H1 (cell line): ENCODE measurements at regions not wholly inside any gene's neighbourhood (a gene's known extent, or its start where the extent isn't known, plus 50 kb on each side); places are given as distances from the start of the nearest gene placed in this dataset.

Source experiments
- CTCF ChIA-PET: fragments of 300-600 bp; sonication (Branson Sonifier 250); formaldehyde crosslinking; loops from one replicate; lab custom pipeline; 2021; ENCODE audit not compliant: partially characterized antibody; lab: Charles Lee
- POLR2A ChIA-PET: fragments of 300-600 bp; sonication (Branson Sonifier 250); formaldehyde crosslinking; loops from one replicate; lab custom pipeline; 2021; ENCODE audit warnings: inconsistent platforms; ENCODE audit not compliant: partially characterized antibody; lab: Charles Lee
- DNase-seq, 2 experiments: peaks; one replicate each; pipeline versions ENCODE4 v3.0.0 to v3.0.0-alpha.2; 2010 to 2022; ENCODE audit warnings: low spot score in 2 of 2, low read depth in 1 of 2, mixed read lengths in 1 of 2
- FAIRE-seq: peaks from 2 replicates; lab custom pipeline; 2011; peaks lifted over from hg19 to GRCh38; lab: Jason Lieb, UNC
- H2AFZ ChIP-seq: 2 replicates; pipeline ENCODE4 v1.8.1; 2012; ENCODE audit warnings: low read length, inconsistent platforms
- H2AK5ac ChIP-seq: 2 replicates; pipeline ENCODE4 v1.6.1; 2013; ENCODE audit warnings: low read depth, low read length
- H2BK120ac ChIP-seq: replicated peaks from 2 replicates; pipeline ENCODE3; 2013; ENCODE audit warnings: low read depth, low read length, inconsistent platforms
- H2BK12ac ChIP-seq: 2 replicates; pipeline ENCODE4 v1.6.1; 2013; ENCODE audit warnings: low read depth, low read length
- H2BK15ac ChIP-seq: 2 replicates; pipeline ENCODE4 v1.6.1; 2013; ENCODE audit warnings: low read length
- H2BK20ac ChIP-seq: 2 replicates; pipeline ENCODE4 v1.6.1; 2013; ENCODE audit warnings: low read length
- H2BK5ac ChIP-seq: 2 replicates; pipeline ENCODE4 v1.6.1; 2013; ENCODE audit warnings: low read depth, low read length
- H3K14ac ChIP-seq: 2 replicates; pipeline ENCODE4 v1.6.1; 2013; ENCODE audit warnings: inconsistent platforms; ENCODE audit not compliant: insufficient read length
- H3K18ac ChIP-seq: 2 replicates; pipeline ENCODE4 v1.6.1; 2013; ENCODE audit warnings: low read length; ENCODE audit errors: extremely low read depth
- H3K23ac ChIP-seq: 2 replicates; pipeline ENCODE4 v1.6.1; 2013; ENCODE audit warnings: inconsistent platforms; ENCODE audit not compliant: insufficient read length
- H3K23me2 ChIP-seq: 2 replicates; pipeline ENCODE4 v1.6.1; 2013; ENCODE audit warnings: low read depth, low read length
- H3K27ac ChIP-seq: 2 replicates; pipeline ENCODE4 v1.6.1; 2011; ENCODE audit warnings: low read depth, low read length, inconsistent platforms
- H3K27me3 ChIP-seq, 4 experiments: replicated peaks in 1 of 4; 1 replicate in 1 of 4; 2 replicates in 3 of 4; pipeline versions ENCODE4 v1.6.1 to v1.8.1; 2011 to 2013; ENCODE audit warnings: low read length in 3 of 4, mild to moderate bottlenecking in 3 of 4, inconsistent platforms in 2 of 4, mixed read lengths in 2 of 4, moderate library complexity in 1 of 4; ENCODE audit not compliant: control insufficient read depth in 3 of 4, insufficient read depth in 3 of 4; ENCODE audit errors: extremely low read depth in 1 of 4
- H3K36me3 ChIP-seq, 4 experiments: 2 replicates each; pipeline versions ENCODE4 v1.6.1 to v1.8.1; 2011 to 2013; ENCODE audit warnings: mild to moderate bottlenecking in 4 of 4, low read length in 3 of 4, moderate library complexity in 2 of 4, control low read depth in 1 of 4, inconsistent platforms in 1 of 4; ENCODE audit not compliant: insufficient read depth in 4 of 4, control insufficient read depth in 2 of 4
- H3K4ac ChIP-seq: replicated peaks from 2 replicates; pipeline ENCODE3; 2013; ENCODE audit warnings: low read length, low read depth, mixed read lengths, inconsistent platforms; ENCODE audit not compliant: insufficient read length
- H3K4me1 ChIP-seq, 4 experiments: replicated peaks in 1 of 4; 1 replicate in 1 of 4; 2 replicates in 3 of 4; pipeline versions ENCODE4 v1.6.1 to v1.8.1; 2011 to 2013; ENCODE audit warnings: low read length in 3 of 4, inconsistent platforms in 2 of 4, mixed read lengths in 1 of 4; ENCODE audit not compliant: insufficient read depth in 4 of 4, control insufficient read depth in 3 of 4
- H3K4me2 ChIP-seq, 2 experiments: 2 replicates each; pipeline versions ENCODE4 v1.6.1 to v1.8.1; 2011 to 2013; ENCODE audit warnings: low read depth in 2 of 2, low read length in 2 of 2, control low read depth in 1 of 2, inconsistent platforms in 1 of 2, mild to moderate bottlenecking in 1 of 2; ENCODE audit not compliant: insufficient read depth in 1 of 2
- H3K4me3 ChIP-seq, 4 experiments: fragments of 200-600, 300-600 bp in 1 of 4; sonication (generic), shearing (Covaris generic), sonication (Bioruptor Twin) in 1 of 4; 2 replicates each; pipeline versions ENCODE4 v1.5.1 to v1.8.1; 2011 to 2016; ENCODE audit warnings: low read length in 4 of 4, low read depth in 3 of 4, control low read depth in 2 of 4, inconsistent platforms in 2 of 4, mild to moderate bottlenecking in 2 of 4, mixed read lengths in 1 of 4, moderate library complexity in 1 of 4; ENCODE audit not compliant: insufficient read depth in 2 of 4; ENCODE audit errors: extremely low read depth in 1 of 4
- H3K56ac ChIP-seq: replicated peaks from 2 replicates; pipeline ENCODE3; 2013; ENCODE audit warnings: low read depth, mild to moderate bottlenecking, mixed read lengths, low read length, inconsistent platforms; ENCODE audit not compliant: insufficient read length
- H3K79me1 ChIP-seq: 2 replicates; pipeline ENCODE4 v1.6.1; 2013; ENCODE audit warnings: low read depth, low read length, control low read depth
- H3K79me2 ChIP-seq, 2 experiments: 2 replicates each; pipeline versions ENCODE4 v1.6.1 to v1.8.1; 2012 to 2013; ENCODE audit warnings: low read length in 2 of 2, mild to moderate bottlenecking in 2 of 2, inconsistent platforms in 1 of 2; ENCODE audit not compliant: insufficient read depth in 2 of 2, control insufficient read depth in 1 of 2
- H3K9ac ChIP-seq, 4 experiments: replicated peaks in 1 of 4; 1 replicate in 1 of 4; 2 replicates in 3 of 4; pipeline versions ENCODE4 v1.6.1 to v1.8.1; 2011 to 2013; ENCODE audit warnings: low read depth in 3 of 4, low read length in 3 of 4, control low read depth in 2 of 4, mild to moderate bottlenecking in 2 of 4, moderate library complexity in 2 of 4, inconsistent platforms in 1 of 4; ENCODE audit errors: extremely low read depth in 1 of 4
- H3K9me3 ChIP-seq, 2 experiments: 2 replicates each; pipeline versions ENCODE4 v1.6.1 to v1.8.1; 2012 to 2013; ENCODE audit warnings: mild to moderate bottlenecking in 2 of 2, moderate library complexity in 2 of 2, control low read depth in 1 of 2, inconsistent platforms in 1 of 2, low read depth in 1 of 2, low read length in 1 of 2, mixed read lengths in 1 of 2; ENCODE audit not compliant: insufficient read depth in 2 of 2
- H4K20me1 ChIP-seq, 2 experiments: replicated peaks in 1 of 2; 2 replicates each; pipeline versions ENCODE3 to v1.8.1; 2011 to 2013; ENCODE audit warnings: inconsistent platforms in 2 of 2, low read length in 2 of 2, mild to moderate bottlenecking in 1 of 2; ENCODE audit not compliant: insufficient read depth in 2 of 2, control insufficient read depth in 1 of 2
- H4K5ac ChIP-seq: 2 replicates; pipeline ENCODE4 v1.6.1; 2013; ENCODE audit warnings: low read length, low read depth, mixed read lengths, inconsistent platforms; ENCODE audit not compliant: insufficient read length
- H4K8ac ChIP-seq: 2 replicates; pipeline ENCODE4 v1.8.0; 2013; ENCODE audit warnings: mild to moderate bottlenecking, moderate library complexity, low read length, inconsistent platforms; ENCODE audit not compliant: insufficient read depth; ENCODE audit errors: extremely low read depth
- H4K91ac ChIP-seq: replicated peaks from 2 replicates; pipeline ENCODE3; 2013; ENCODE audit warnings: low read length, mixed read lengths, inconsistent platforms; ENCODE audit not compliant: insufficient read length
- CBX8 ChIP-seq: fragments of 300-800, 300-1000 bp; sonication (generic); IDR thresholded peaks from 2 replicates; pipeline ENCODE4 v1.7.1; 2016; ENCODE audit warnings: low read depth, low read length, borderline replicate concordance
- E2F6 ChIP-seq: IDR thresholded peaks from 2 replicates; pipeline ENCODE4 v1.6.1; 2012; ENCODE audit warnings: inconsistent platforms
- EGR1 ChIP-seq: IDR thresholded peaks from 2 replicates; pipeline ENCODE4 v1.6.1; 2011; ENCODE audit warnings: low read depth, low read length, borderline replicate concordance
- GTF2F1 ChIP-seq: IDR thresholded peaks from 2 replicates; pipeline ENCODE4 v1.6.1; 2012; ENCODE audit warnings: low read depth, low read length, improper control_type of control experiment, borderline replicate concordance
- HDAC2 ChIP-seq, 2 experiments: fragments of 300-600 bp in 1 of 2; sonication (generic) in 1 of 2; IDR thresholded peaks; 2 replicates each; pipeline ENCODE4 v1.6.1; 2011 to 2012; ENCODE audit warnings: low read depth in 2 of 2, low read length in 2 of 2, mild to moderate bottlenecking in 2 of 2, moderate library complexity in 2 of 2, borderline replicate concordance in 1 of 2, inconsistent platforms in 1 of 2
- JUND ChIP-seq: IDR thresholded peaks from 2 replicates; pipeline ENCODE4 v1.6.1; 2011; ENCODE audit warnings: mild to moderate bottlenecking, improper control_type of control experiment, low read length
- KDM4A ChIP-seq: IDR thresholded peaks from one replicate; pipeline ENCODE4 v1.7.1; 2012; ENCODE audit warnings: low read depth, mild to moderate bottlenecking, moderate library complexity, low read length, inconsistent platforms; ENCODE audit not compliant: severe bottlenecking
- NANOG ChIP-seq: IDR thresholded peaks from 2 replicates; pipeline ENCODE4 v1.6.1; 2011; ENCODE audit warnings: low read length, low read depth, mild to moderate bottlenecking, inconsistent platforms; ENCODE audit not compliant: insufficient read depth, poor library complexity, severe bottlenecking
- POU5F1 ChIP-seq: IDR thresholded peaks from 2 replicates; pipeline ENCODE4 v1.6.1; 2011; ENCODE audit warnings: low read depth, mild to moderate bottlenecking, low read length, moderate library complexity
- SIX5 ChIP-seq: IDR thresholded peaks from 2 replicates; pipeline ENCODE4 v1.6.1; 2011; ENCODE audit warnings: mild to moderate bottlenecking, low read depth, low read length
- TCF12 ChIP-seq: IDR thresholded peaks from 2 replicates; pipeline ENCODE4 v1.6.1; 2011; ENCODE audit warnings: low read depth, mild to moderate bottlenecking, low read length
- WGBS, 2 experiments: shearing (Covaris generic) in 1 of 2; methylation state at CpG; one replicate each; pipeline versions ENCODE4 v1.1.6 to v1.1.7; 2013 to 2015; ENCODE audit warnings: low lambda C conversion rate in 2 of 2, mixed read lengths in 2 of 2, inconsistent platforms in 1 of 2, low coverage in 1 of 2, missing lambda C conversion rate in 1 of 2; ENCODE audit not compliant: insufficient replicate concordance in 2 of 2, insufficient coverage in 1 of 2, insufficient read length in 1 of 2; ENCODE audit errors: extremely low coverage in 1 of 2, missing lambda C conversion rate in 1 of 2; 5-methylcytosine and 5-hydroxymethylcytosine counted together

GRCh38 chr18:44107187-44107586 is 573.5 kb upstream of the SETBP1 start:
- no peak overlapping the region for H2BK12ac ChIP-seq
- no peak overlapping the region for H2BK5ac ChIP-seq
- no peaks in the 10 kb centered on the region for H3K4me1 ChIP-seq
- no peak overlapping the region for H3K23ac ChIP-seq
- no peak for FAIRE-seq
- no peaks in the 10 kb centered on the region for H3K36me3 ChIP-seq
- H2BK15ac ChIP-seq, result no peak overlapping the region
- no peak overlapping the region for H3K14ac ChIP-seq
- POLR2A ChIA-PET, result no interaction called here
- no peak overlapping the region for H3K27ac ChIP-seq
- H4K5ac ChIP-seq, result no peak overlapping the region
- no peak overlapping the region for H3K4me3 ChIP-seq
- 93% methylated on average over 2 of the region's 2 CpGs; no CpG with 5 or more reads in 1 of the 2 experiments for WGBS, 2 experiments
- no peak overlapping the region for H3K4me2 ChIP-seq
- H3K4ac ChIP-seq, result no peak overlapping the region
- H3K79me1 ChIP-seq, result no peaks in the 10 kb centered on the region
- H3K56ac ChIP-seq, result no peak overlapping the region
- no peak overlapping the region for H2AK5ac ChIP-seq
- CTCF ChIA-PET, result interaction anchor here (1.8 to 2.2 kb wide), 2 partner anchors 8 to 10 kb away, joined by 4 to 9 read pairs; no protein-coding TSS in a partner anchor
- H2BK120ac ChIP-seq, result no peak overlapping the region
- H2BK20ac ChIP-seq, result no peak overlapping the region
- H3K9me3 ChIP-seq, result no peaks in the 10 kb centered on the region
- H3K9ac ChIP-seq, result no peak overlapping the region
- no peaks in the 10 kb centered on the region for H3K27me3 ChIP-seq
- no peaks in the 10 kb centered on the region for H3K79me2 ChIP-seq
- H4K20me1 ChIP-seq, result no peaks in the 10 kb centered on the region
- no peak overlapping the region for H4K91ac ChIP-seq
- no peak overlapping the region for H3K18ac ChIP-seq
- DNase-seq, result no peak
- no peaks in the 10 kb centered on the region for H3K23me2 ChIP-seq
- H2AFZ ChIP-seq, result no peak overlapping the region
- no peak overlapping the region for H4K8ac ChIP-seq
- TF ChIP-seq JUND, result no peak
- TF ChIP-seq SIX5, result no peak
- no peak for TF ChIP-seq NANOG
- TF ChIP-seq E2F6, result no peak
- no peak for TF ChIP-seq HDAC2 (IDR thresholded peaks at IDR 0.05; ENCODE audit: borderline replicate concordance in 1 of 2, low read depth in 2 of 2, low read length in 2 of 2)
- no peak for TF ChIP-seq GTF2F1
- no peak for TF ChIP-seq CBX8
- no peak for TF ChIP-seq KDM4A
- TF ChIP-seq TCF12, result no peak
- no peak for TF ChIP-seq POU5F1
- no peak for TF ChIP-seq EGR1
